Chondrocyte (in vitro differentiated cells): ENCODE measurements at regions not wholly inside any gene's neighbourhood (a gene's known extent, or its start where the extent isn't known, plus 50 kb on each side); places are given as distances from the start of the nearest gene placed in this dataset.

ENCODE experiments used
- DNase-seq: peaks from one replicate; pipeline ENCODE4 v3.0.0; 2021; ENCODE audit warnings: mixed read lengths, low spot score
- H3K27ac Mint-ChIP-seq: one replicate; pipeline ENCODE4 v1.8.0; 2021; ENCODE audit warnings: mild to moderate bottlenecking, moderate library complexity, mixed read lengths; ENCODE audit not compliant: unreplicated experiment
- H3K27me3 Mint-ChIP-seq: 2 replicates; pipeline ENCODE4 v1.8.0; 2021; ENCODE audit warnings: low read depth, mixed read lengths
- H3K36me3 Mint-ChIP-seq: 2 replicates; pipeline ENCODE4 v1.8.0; 2021; ENCODE audit warnings: low read depth, mixed read lengths
- H3K4me1 Mint-ChIP-seq: 2 replicates; pipeline ENCODE4 v1.8.0; 2021; ENCODE audit warnings: low read depth, mild to moderate bottlenecking, mixed read lengths
- H3K4me3 Mint-ChIP-seq: one replicate; pipeline ENCODE4 v1.8.0; 2021; ENCODE audit warnings: mild to moderate bottlenecking, moderate library complexity, mixed read lengths; ENCODE audit not compliant: unreplicated experiment
- H3K9me3 Mint-ChIP-seq: 2 replicates; pipeline ENCODE4 v1.8.0; 2021; ENCODE audit warnings: low read depth, mixed read lengths
- CTCF ChIP-seq: fragments of 200-600 bp; sonication (generic); IDR thresholded peaks from 2 replicates; pipeline ENCODE4 v1.5.0; 2021; ENCODE audit warnings: antibody characterized with exemption, mild to moderate bottlenecking, moderate library complexity

- H3K27me3 Mint-ChIP-seq: no peaks in the 10 kb centered on the region
- H3K27ac Mint-ChIP-seq: no peak overlapping the region
- no peak overlapping the region for H3K4me3 Mint-ChIP-seq
- DNase-seq: no peak
- no peaks in the 10 kb centered on the region for H3K36me3 Mint-ChIP-seq
- peaks cover 16% of the 10 kb centered on the region for H3K9me3 Mint-ChIP-seq
- TF ChIP-seq CTCF: no peak
- no peaks in the 10 kb centered on the region for H3K4me1 Mint-ChIP-seq
These were observed 416.8 kb downstream of the NPHP4 start for GRCh38 chr1:5575396-5575940.

DNA sequence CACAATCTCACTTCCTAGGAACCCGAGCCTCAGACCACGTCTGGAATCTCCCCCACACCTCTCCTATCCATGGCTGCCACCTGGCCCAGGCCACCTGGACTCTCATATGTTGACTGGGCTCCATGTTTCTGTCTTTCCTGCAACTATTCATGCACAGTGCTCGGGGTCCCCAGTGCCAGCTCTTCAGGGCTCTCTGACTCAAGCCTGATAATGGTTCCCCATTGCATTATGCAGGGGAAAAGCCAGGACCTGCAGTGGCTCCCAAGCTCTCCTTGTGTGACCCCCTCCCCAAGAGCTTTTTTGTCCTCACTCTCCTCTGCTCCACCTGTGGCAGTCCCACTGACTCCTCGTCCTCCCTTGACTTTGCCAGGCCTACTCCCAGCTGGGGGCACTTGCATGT is 417.6 kb downstream of the NPHP4 start:
- Mint-ChIP-seq H3K4me1 (no peaks in the 10 kb centered on the region), H3K27me3 (no peaks in the 10 kb centered on the region), H3K9me3 (peaks cover 15% of the 10 kb centered on the region), H3K4me3 (no peak overlapping the region), H3K36me3 (no peaks in the 10 kb centered on the region), H3K27ac (no peak overlapping the region)
- no peak for TF ChIP-seq CTCF
- DNase-seq: no peak

DNA sequence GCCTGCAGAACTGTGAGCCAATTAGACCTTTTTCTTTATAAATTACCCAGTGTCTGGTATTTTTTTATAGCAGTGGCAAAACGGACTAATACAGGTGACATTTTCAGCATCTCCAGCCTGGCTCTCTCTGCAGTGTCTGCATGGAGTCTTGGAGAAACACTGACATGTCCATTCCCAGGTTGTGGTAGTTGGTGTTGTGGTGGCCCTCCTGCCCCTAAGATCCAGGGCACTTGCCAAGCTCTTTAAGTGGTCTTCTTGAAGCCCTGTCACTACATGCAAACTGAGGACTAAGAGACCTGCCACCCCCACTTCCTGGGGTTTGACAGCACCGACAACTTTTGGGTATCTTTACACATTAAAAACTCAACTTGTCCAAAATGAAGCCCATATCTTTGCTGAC is 419.4 kb downstream of the NPHP4 start:
- no peak for TF ChIP-seq CTCF
- H3K9me3 Mint-ChIP-seq: peaks cover 20% of the 10 kb centered on the region
- no peak overlapping the region for H3K4me3 Mint-ChIP-seq
- H3K36me3 Mint-ChIP-seq: no peaks in the 10 kb centered on the region
- H3K27ac Mint-ChIP-seq: no peak overlapping the region
- no peaks in the 10 kb centered on the region for H3K27me3 Mint-ChIP-seq
- DNase-seq: no peak
- H3K4me1 Mint-ChIP-seq: no peaks in the 10 kb centered on the region

DNA sequence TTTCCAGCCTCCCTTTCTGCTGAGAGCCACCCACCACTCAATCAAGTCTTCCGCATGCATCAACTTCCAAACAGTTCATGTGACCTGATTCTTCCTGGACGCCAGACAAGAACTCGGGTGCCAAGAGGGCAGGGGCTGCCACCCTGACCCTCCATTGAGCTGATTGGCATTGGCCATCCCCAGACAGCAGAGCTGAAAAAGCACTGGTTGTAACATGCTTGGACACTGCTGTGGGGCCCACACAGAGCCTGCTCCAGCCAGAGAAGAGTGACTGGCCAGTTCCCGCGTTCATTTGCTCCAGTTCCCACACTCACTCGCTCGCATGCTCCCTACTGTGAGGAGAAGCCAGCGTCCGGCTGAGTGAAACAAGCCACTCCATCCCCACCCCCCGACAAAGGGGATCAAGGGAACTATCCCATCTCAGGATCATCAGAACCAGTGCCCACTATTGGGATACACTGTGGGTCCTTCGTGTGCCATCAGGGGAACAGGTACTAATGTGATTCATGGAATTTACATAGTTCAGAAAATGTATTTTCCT is 420.3 kb downstream of the NPHP4 start:
- TF ChIP-seq CTCF: no peak
- Mint-ChIP-seq H3K4me1 (no peaks in the 10 kb centered on the region), H3K36me3 (no peaks in the 10 kb centered on the region), H3K27ac (no peak overlapping the region), H3K4me3 (no peak overlapping the region), H3K27me3 (no peaks in the 10 kb centered on the region), H3K9me3 (peaks cover 20% of the 10 kb centered on the region)
- no peak for DNase-seq

- no peak for TF ChIP-seq CTCF
- H3K4me1 Mint-ChIP-seq: no peaks in the 10 kb centered on the region
- H3K36me3 Mint-ChIP-seq: no peaks in the 10 kb centered on the region
- no peaks in the 10 kb centered on the region for H3K27me3 Mint-ChIP-seq
- DNase-seq: no peak
- H3K9me3 Mint-ChIP-seq: peaks cover 20% of the 10 kb centered on the region
- no peak overlapping the region for H3K4me3 Mint-ChIP-seq
- H3K27ac Mint-ChIP-seq: no peak overlapping the region
These were observed 420.8 kb downstream of the NPHP4 start for GRCh38 chr1:5571438-5571837.
